ENCODE measurements at regions not wholly inside any gene's neighbourhood (a gene's known extent, or its start where the extent isn't known, plus 50 kb on each side); places are given as distances from the start of the nearest gene placed in this dataset.

DNA sequence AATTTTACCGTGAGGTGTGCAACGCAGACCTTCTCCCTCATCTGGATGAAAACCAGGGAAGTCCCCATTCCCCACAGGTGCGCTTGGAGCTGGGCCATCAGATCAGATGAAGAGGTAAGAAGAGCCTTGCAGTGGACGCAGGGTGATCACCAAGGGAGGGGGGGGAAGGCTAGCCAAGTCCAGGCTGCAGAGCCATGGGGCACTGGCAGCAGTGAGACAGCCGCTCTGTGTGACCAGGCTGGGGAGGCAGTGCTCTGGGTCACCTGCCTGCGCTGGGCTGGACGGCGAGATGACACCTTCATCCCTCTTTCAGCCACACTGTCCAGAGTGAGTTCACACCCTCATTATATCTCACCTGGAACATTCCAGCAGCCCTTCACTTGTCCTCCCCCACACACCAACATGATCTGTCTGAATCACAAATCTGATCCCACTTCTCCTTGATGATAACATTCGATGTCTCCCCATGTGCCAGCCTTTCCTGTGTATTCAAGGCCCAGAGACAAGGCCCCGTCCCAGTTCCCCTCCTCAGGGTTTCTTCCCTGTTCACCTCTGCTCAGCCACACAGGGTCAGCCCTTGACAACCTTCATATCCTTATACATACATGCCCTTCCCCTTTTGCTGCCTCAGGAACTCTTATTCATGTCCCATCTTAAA, 65.9 kb upstream of the VASH1 start:
- no peak for TF ChIP-seq GATA2 (IDR thresholded peaks at IDR 0.05; ENCODE audit: low read depth, low read length)
- TF ChIP-seq GATA3 (IDR thresholded peaks at IDR 0.05; ENCODE audit: low read depth, low read length): no peak

- TF ChIP-seq GATA2 (IDR thresholded peaks at IDR 0.05; ENCODE audit: low read depth, low read length): no peak
- no peak for TF ChIP-seq GATA3 (IDR thresholded peaks at IDR 0.05; ENCODE audit: low read depth, low read length)
Observed at GRCh38 chr14:76696361-76696760, 64.9 kb upstream of the VASH1 start.

DNA sequence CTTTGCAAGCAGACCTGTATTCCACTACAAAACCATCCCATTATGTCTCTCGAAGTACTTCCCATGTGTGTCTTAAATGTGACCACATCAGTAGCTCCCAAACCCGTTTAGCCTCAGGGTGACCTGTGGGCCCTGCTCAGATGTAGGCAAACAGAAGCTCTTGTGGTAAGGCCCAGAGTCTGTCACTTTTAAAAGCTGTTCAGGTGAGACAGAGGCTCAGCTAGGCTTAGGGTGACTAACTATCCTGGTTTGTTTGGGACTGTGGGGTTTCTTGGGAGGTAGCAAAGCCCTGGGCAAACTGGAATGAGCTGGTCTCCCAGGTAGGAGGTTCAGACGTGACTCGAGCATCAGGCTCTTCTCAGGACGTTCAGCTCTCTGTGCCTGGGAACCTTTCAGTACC, 64.5 kb upstream of the VASH1 start:
- TF ChIP-seq GATA3 (IDR thresholded peaks at IDR 0.05; ENCODE audit: low read depth, low read length): no peak
- no peak for TF ChIP-seq GATA2 (IDR thresholded peaks at IDR 0.05; ENCODE audit: low read depth, low read length)

- TF ChIP-seq GATA2 (IDR thresholded peaks at IDR 0.05; ENCODE audit: low read depth, low read length) (no peak), GATA3 (IDR thresholded peaks at IDR 0.05; ENCODE audit: low read depth, low read length) (no peak)
Observed at GRCh38 chr14:76697246-76697905, 63.9 kb upstream of the VASH1 start.

GRCh38 chr14:76698191-76698590, 63.1 kb upstream of the VASH1 start:
- no peak for TF ChIP-seq GATA2 (IDR thresholded peaks at IDR 0.05; ENCODE audit: low read depth, low read length)
- TF ChIP-seq GATA3 (IDR thresholded peaks at IDR 0.05; ENCODE audit: low read depth, low read length): no peak

DNA sequence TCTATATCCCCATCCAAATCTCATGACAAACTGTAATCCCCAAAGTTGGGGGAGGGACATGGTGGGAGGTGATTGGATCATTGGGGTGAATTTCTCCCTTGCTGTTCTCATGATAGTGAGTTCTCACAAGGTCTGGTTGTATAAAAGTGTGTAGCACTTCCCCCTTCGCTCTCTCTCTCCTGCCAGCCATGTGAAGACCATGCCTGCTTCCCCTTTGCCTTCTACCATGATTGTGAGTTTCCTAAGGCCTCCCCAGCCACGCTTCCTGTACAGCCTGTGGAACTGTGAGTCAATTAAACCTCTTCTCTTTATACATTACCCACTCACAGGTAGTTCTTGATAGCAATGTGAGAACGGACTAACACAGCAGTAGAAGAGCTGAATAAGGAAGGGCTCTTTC, 62.6 kb upstream of the VASH1 start:
- TF ChIP-seq GATA3 (IDR thresholded peaks at IDR 0.05; ENCODE audit: low read depth, low read length) (no peak), GATA2 (IDR thresholded peaks at IDR 0.05; ENCODE audit: low read depth, low read length) (no peak)

DNA sequence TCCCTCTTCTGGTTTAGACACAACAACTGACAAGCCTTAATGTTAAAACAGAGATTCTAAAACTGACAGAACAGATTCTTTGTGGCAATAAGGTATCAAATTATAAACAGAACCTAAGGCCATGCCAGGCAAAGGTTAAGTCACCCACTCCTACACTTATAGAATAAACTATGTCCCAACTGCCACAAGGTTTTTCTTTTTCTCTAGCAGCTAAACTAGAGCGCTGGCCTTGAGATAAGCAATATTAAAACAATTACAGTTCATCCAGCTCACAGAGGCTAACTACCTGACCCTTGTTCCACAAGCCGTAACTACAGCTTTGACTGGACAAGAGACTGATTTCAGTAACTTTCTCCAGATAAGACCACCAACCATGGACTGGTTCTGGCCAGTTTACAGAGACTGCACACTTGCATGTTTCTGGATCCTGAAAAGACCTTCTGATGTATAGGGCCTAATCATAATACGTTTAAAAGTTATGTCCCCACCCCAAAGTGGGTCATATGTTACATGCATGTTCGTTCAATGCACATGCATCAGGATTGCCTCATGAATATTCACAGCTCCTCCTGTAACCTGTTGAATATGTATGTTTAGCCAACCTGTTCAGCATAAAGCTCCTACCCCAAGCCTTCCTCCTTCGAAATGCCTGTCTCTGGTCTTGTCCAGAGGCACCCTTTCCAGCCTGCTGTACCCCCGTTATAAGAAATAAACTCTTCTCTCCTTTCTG, 61.9 kb upstream of the VASH1 start:
- TF ChIP-seq GATA2 (IDR thresholded peaks at IDR 0.05; ENCODE audit: low read depth, low read length) (no peak), GATA3 (IDR thresholded peaks at IDR 0.05; ENCODE audit: low read depth, low read length) (no peak)

GRCh38 chr14:76699939-76700590, 61.2 kb upstream of the VASH1 start:
- no peak for TF ChIP-seq GATA2 (IDR thresholded peaks at IDR 0.05; ENCODE audit: low read depth, low read length)
- TF ChIP-seq GATA3 (IDR thresholded peaks at IDR 0.05; ENCODE audit: low read depth, low read length): no peak

GRCh38 chr14:76701436-76701835, 59.8 kb upstream of the VASH1 start:
- TF ChIP-seq GATA3 (IDR thresholded peaks at IDR 0.05; ENCODE audit: low read depth, low read length) (no peak), GATA2 (IDR thresholded peaks at IDR 0.05; ENCODE audit: low read depth, low read length) (no peak)

DNA sequence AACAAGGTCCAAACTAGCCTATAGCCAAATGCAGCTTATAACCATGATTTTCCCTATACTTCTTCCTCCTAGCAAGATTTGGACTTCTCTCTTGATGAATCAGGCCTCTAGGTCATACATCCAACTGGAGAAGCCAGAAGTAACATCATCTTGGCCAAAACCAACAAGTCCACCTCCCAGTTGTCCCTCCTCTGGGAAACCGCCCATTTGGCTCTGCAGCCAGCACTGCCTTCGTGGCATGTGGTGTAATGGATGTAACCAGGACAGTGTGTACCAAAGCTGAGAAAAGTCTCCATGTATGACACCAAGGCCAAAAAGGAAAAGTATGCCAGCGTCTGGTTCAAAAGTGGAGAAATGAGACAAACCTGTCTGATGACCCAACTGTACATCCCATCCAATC, 59.3 kb upstream of the VASH1 start:
- TF ChIP-seq GATA3 (IDR thresholded peaks at IDR 0.05; ENCODE audit: low read depth, low read length): no peak
- no peak for TF ChIP-seq GATA2 (IDR thresholded peaks at IDR 0.05; ENCODE audit: low read depth, low read length)

GRCh38 chr14:76705214-76705613, 56.1 kb upstream of the VASH1 start:
- no peak for TF ChIP-seq GATA2 (IDR thresholded peaks at IDR 0.05; ENCODE audit: low read depth, low read length)
- no peak for TF ChIP-seq GATA3 (IDR thresholded peaks at IDR 0.05; ENCODE audit: low read depth, low read length)

GRCh38 chr14:76706811-76707210, 54.5 kb upstream of the VASH1 start:
- no peak for TF ChIP-seq GATA3 (IDR thresholded peaks at IDR 0.05; ENCODE audit: low read depth, low read length)
- no peak for TF ChIP-seq GATA2 (IDR thresholded peaks at IDR 0.05; ENCODE audit: low read depth, low read length)

- TF ChIP-seq GATA2 (IDR thresholded peaks at IDR 0.05; ENCODE audit: low read depth, low read length) (no peak), GATA3 (IDR thresholded peaks at IDR 0.05; ENCODE audit: low read depth, low read length) (no peak)
Observed at GRCh38 chr14:76708028-76708427, 53.2 kb upstream of the VASH1 start.

DNA sequence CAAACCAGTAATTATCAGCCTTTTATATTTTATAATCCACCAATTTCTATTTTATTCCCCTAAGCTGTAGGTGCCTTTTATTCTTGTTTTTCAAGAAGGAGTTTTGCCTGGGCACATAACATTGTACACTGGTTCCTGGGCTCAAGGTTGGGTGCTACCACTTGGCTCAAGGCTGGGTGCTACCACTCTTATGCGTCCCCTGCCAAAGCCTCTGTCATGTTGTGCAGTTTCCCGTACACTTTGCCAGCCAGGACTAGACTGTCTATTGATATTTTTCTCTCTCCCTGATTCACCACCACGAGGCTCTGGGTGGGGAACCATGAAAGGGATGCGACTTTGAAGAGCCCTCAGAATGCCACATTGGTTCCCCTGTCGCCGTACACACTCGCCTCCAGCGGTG, 52.5 kb upstream of the VASH1 start:
- TF ChIP-seq GATA3 (IDR thresholded peaks at IDR 0.05; ENCODE audit: low read depth, low read length): no peak
- TF ChIP-seq GATA2 (IDR thresholded peaks at IDR 0.05; ENCODE audit: low read depth, low read length): no peak

Data from SH-SY5Y (cell line).